EL (cell line): ENCODE measurements at regions not wholly inside any gene's neighbourhood (a gene's known extent, or its start where the extent isn't known, plus 50 kb on each side); places are given as distances from the start of the nearest gene placed in this dataset.

Experiments
- DNase-seq: peaks from one replicate; pipeline ENCODE4 v3.0.0-alpha.2; 2016

DNA sequence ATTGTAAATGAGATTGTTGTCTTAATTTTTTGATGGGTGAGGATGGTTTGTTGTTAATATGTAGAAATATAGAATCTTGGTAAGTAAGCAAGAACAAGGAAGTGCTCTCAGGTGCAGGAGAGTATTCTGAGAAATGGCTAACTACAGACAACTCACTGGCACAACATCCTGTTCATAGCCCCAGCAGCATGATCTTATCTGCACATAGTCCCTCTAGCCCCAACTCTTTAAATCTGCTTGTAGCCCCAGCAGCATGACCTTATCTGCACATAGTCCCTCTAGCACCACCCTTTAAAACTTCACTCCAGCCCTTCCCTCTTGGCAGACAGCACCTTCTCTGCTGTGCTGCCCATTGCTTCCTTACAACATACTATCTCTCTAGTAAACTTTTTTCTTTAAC, 1957.1 kb upstream of the ADGRL3 start:
- no peak for DNase-seq

DNA sequence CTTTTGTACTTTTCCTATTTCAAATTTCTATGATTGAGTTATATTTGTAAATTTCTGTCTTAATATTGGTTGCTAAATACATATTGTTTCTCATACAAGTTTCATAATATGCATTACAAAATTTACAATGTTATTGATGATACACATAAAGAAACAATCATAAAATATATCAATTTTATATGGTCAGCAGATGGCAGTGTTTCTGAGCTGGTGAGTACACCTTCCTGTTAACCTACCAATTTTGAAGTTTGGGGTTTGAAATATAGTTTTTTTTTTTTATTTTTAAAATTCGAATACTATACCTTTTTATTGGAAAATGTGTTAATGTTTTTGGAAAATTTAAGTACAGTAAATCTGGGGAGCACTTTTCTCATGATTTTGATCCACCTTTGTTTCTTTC, 1953.1 kb upstream of the ADGRL3 start:
- no peak for DNase-seq

DNA sequence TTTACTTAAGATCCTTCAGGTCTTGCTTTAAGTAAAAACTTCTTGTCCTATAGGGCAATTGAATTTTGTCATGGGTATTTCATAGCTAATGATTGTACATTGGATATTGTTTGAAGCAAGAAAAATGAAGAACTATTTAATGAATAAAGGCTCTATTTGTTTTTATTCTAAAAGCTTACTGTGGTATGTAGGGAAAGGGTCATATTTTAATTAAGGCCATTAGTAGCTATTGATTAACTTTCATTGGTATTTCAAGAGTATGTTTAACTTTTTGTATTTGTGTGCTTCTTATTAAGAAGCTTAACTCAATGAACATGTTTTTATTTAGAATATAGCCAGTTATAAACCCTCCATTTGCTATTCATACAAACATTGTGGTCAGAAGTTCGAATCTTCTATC, 1951.8 kb upstream of the ADGRL3 start:
- DNase-seq = no peak

DNA sequence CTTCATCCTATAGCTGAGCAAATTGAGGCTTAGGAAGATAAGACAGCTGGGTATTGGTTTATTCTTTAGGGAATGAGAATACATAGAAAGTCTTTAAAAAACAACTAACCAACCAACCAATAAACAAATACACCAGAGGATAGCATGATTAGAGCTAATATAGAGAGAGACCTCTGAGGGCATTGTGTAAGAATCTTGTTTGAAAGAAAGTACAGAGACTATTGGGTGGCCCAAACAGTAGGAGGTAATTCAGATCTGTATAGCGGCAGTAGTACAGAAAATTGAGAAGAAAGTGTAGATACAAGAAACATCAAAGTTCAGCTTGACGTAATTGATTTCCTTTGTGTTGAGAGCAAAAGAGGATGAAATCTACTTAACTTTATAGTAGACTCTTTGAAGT, 1951.0 kb upstream of the ADGRL3 start:
- DNase-seq = no peak

DNA sequence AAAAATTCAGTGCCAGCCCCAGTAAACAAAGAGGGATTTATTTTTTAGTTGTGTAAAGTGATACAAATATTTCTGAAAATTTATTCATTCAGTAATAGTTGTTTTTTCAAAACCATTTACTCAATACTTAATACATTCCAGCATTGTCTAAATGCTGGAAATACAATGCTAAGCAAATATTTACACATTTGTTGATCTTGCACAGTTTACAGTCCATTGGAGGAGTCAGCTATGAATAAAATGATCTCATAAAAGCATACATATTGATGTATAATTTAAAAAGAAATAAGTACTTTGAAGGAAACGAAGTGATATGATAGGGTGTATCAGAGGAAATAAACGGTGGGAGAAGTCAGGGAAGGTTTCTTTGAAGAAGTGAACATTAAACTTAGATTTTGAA, 1942.1 kb upstream of the ADGRL3 start:
- DNase-seq = no peak

DNA sequence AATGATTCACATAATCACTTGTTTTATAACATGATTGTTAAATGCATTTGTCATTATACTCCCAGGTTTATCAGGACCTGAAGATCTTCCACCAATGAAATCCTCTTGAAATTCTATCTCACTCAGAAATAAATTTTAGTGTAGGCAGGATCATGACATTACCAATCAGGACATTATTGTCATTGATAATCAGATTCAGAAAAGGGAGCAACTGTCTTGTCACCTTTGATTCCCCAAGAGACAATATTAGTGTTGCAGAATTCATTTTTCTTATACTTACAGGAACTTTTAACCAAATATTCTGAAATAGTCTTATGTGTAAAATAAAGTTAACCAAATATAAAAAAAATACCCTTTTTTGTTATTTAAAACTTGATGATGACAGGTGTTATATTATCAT, 1892.5 kb upstream of the ADGRL3 start:
- DNase-seq = no peak

DNA sequence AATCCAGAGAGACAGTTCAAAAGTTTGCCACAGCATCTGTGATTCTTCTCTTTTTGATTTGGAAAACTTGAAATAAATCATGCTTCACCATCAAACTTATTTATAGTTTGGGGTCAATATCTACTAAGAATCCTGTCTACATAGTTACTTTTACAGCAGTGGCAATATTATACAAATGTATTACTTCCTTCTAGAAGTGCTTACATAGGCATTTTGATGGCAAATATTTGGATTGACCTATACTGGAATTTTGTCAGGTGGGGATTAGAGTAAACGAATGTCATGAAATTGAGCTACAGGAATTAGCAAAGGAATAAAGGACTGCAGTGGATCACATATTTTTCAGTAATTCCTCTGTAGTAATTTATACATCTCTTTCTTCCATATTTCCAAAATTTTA, 1885.5 kb upstream of the ADGRL3 start:
- no peak for DNase-seq

DNA sequence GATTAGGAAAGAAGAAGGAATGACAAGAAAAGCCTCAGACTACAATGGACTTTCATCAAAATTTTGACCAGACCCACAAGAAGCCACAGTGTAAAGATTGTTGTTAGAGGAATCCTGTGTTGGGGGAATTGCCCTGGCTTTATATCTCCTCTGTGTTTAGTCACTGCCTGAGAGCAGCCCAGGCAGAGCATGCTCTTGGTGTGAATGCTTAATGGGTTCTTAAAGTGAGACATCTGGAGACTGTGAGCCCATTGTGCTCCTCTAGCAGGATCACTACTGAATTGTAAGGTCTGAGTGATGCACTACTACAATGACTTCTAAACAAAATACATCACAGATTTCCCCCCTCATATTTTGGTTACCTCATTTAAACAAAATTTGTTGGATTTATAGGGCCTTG, 1860.5 kb upstream of the ADGRL3 start:
- no peak for DNase-seq

DNA sequence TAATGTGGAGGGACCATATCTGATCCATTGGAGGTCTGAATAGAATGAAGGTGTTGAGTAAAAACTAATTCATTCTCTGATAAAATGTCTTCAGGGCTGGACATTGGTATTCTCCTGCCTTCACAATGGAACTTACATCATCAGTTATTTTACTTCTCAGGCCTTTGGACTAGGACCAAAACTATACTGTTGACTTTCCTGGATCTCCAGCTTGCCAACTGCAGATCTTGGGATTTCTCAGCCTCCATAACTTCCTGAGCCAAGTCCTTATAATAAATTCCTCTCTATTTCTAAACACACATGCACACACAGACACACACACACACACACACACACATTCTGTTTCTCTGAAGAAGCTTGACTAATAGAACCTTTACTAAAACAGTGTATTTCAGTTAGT, 1858.6 kb upstream of the ADGRL3 start:
- DNase-seq = no peak

DNA sequence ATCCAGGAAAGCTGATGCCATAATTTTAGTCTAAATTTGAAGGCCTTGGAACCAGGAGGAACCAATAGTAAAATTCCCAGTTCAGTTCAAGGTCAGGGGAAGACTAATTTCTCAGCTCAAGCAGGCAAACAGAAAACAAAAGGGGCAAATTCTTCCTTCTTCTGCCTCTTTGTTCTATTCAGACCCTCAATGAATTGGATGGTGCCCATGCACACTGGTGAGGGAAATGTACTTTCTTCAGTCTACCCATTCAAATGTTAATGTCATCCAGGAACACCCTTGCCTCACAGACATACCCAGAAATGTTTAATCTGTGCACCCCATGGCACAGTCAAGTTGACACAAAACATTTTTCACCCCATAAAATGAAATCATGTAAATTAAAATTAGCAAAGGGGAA, 1851.2 kb upstream of the ADGRL3 start:
- no peak for DNase-seq

DNA sequence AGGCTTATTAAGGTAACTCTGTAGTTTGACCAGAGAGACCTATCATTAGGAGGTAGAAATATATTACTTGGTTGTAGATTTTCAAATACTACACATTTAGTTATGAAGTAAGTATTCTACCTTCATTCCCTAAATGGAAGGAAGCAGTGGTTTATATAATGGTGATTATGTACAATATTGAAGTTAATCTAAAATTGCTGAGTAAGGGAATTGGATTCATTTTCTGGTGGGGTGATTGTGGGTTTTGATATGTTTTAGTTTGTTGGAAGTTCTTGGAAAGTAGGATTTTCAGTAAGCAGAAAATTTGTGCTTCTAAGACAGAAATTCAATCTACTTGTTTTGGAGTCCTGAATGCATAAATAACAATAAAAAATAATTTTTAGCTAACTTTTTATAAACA, 1830.9 kb upstream of the ADGRL3 start:
- DNase-seq = no peak

DNA sequence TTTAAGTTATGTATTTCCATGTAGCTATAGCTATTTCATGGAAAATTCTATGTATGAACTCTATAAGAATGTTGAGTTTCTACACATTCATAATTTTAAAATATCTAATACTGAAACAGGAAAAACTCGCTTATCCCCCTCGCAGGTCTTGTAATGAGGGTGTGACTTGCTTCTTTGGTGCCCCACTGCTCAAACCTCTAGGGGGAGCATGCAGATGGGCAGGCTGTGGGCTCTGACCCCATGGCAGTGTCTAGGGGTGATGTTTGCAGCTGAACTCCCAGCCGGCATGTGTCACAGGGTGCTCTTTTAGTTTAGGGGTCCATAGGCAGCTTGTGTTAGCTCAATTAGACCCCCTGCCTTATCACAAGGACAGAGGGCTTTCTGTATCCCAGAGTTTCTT, 1825.7 kb upstream of the ADGRL3 start:
- DNase-seq = no peak

DNA sequence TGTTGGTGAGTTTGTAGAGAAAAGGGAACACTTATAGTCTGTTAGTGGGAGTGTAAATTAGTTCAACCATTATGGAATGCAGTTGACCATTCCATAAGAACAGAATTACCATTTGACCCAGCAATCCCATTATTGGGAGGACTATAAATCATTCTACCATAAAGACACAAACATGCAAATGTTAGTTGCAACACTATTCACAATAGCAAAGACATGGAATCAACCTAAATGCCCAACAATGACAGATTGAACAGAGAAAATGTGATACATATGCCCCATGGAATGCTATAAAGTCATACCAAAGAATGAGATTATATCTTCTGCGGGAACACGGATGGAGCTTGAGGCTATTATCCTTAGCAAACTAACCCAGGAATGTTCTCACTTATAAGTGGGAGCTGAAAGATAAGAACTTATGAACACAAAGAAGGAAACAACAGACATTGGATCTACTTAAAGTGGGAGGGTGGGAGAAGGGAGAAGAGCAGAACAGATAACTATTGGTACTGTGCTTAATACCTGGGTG, 1819.2 kb upstream of the ADGRL3 start:
- no peak for DNase-seq

DNA sequence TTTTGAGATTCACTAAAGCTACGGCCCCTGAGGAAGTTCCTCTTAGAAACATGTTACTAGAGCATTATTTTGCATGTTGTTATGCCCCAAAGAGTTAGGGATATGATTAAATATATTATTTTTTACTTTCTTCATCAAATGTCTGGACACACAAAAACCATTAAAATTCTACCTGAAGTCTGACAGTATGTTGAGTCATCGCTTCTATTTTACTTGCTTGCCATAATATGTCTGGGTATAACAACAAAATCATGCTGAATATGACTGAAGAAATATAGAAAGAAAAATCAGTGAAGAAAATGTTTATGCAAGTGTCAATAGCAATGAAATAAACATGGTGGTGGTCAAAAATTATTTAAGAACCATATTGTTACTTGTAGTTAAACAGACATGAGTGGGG, 1818.5 kb upstream of the ADGRL3 start:
- DNase-seq = no peak

DNA sequence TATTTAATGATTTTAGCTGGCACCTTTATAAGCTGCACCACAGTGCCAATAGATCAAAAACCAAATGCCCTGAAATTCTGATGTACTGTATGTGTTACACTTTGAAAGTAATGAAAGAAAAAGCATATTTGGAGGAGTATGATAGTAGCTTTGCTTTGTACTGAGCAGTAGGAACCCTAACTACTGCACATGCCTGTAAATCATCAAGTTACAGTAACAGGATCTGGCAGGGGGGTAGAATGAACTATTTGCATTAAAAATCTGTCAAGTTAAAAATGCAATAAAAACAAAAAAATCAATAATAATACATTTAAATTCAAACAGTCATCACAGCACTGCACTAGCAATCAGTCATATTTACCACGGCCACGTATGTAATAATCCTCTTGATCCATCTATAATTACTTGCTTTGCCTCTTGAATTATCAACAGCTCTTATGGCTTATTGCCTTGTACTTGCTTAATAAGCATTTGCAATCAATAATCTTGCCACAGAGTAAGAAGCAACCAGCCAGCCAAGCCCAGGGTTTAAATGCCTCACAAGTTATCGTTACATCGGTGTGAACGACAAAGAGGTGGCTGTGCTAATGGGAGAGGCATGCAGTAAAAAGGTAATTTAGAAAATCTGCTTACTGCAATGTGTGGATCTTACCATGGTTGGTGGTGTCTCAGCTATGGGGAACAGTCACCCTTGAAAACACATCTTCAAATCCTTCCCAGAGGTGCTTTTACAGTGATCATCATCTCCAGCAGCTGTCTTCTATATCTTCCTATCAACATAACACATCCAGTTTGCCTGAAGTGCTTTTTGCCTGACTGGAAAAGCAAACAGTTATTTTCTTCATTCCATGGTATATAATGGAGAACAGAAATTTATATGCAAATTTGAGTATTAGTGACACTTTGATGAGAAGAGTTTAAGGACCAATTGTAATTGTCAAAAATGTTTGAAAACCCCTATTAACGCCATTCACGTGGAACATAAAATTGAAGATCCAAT, 1812.1 kb upstream of the ADGRL3 start:
- DNase-seq = no peak

DNA sequence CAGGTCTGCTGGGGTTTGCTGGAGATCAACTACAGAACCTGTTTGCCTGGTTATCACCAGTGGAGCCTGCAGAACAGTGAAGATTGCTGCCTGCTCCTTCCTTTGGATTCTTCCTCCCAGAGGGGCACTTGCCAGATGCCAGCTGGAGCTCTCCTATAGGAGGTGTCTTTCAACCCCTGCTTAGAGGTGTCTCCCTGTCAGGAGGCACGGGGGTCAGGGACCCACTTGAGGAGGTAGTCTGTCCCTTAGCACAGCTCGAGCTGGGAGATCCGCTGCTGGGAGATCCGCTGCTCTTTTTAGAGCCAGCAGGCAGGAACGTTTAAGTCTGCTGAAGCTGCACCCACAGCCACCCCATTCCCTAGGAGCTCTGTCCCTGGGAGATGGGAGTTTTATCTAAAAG, 1806.3 kb upstream of the ADGRL3 start:
- DNase-seq = no peak

DNA sequence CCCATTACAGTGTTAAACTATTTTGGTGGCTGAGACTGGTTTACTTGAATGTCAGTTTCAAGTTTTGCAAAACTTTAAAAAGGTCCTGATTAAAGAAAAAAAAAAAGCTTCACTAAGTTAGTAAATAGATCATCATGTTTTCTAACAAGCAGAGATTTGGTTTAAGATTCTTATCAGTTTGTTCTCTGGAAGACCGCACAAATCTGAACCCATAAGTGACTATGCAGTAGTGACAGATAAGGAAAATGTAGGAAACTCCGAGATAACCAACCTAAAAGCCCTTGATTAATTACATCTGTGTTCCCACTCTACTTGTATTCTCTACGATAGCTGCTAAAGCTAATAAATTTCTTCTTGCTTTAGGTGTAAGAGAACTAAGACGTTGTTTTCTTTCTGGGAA, 1799.8 kb upstream of the ADGRL3 start:
- DNase-seq = no peak

DNA sequence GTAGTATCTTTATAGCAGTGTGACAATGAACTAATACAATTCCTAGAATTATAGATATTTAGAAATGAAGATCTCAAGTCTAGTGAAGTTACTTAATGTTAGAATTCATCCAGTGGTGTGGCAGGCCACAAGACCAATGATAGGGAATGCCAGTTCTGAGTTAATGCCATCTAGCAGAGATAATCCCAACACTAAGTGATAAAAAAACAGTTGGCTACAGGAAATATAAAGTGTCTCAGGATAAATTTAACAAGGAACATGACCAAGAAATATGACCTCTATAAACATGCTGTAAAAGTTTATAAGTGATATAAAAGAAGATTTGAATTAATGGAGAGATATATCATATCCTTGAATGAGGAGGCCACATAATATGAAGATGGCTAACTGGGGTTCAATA, 1790.5 kb upstream of the ADGRL3 start:
- no peak for DNase-seq

DNA sequence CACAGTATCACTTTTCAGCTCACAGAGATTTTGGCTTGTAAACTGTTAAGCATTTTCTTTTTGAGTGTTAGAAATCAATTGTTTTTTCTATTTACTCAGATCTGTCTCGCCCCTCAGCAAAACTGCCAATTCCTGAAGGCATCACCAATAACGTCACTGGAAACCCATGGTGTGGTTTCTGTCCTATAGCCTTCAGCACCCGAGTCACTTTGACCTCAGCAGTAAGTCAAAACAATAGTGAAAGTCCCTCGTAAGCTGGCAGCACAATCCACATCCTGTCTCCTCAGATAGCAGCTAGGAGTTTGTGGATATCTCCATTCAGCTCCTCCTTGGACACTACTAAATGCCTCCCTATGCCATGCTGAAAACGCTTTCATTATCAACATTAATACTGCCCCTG, 1787.4 kb upstream of the ADGRL3 start:
- no peak for DNase-seq

DNA sequence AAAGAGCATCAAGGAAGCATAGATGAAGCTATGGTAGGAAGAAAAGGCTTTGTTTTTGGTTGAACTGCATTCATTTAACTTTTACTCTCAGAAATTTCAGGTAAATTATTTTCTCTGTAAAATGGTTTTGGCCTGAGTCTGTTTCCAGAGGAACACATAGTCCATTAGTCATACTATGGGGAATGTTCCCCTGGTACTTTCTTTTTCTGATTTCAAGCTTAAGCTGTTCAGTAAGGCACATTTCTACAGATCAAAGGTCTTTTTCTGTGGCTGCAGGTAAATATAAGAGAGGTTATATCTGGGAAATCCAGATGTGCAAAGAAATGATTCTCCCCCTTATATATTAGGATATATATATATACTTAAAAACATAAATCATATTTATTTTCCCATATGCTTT, 1744.4 kb upstream of the ADGRL3 start:
- DNase-seq = no peak

DNA sequence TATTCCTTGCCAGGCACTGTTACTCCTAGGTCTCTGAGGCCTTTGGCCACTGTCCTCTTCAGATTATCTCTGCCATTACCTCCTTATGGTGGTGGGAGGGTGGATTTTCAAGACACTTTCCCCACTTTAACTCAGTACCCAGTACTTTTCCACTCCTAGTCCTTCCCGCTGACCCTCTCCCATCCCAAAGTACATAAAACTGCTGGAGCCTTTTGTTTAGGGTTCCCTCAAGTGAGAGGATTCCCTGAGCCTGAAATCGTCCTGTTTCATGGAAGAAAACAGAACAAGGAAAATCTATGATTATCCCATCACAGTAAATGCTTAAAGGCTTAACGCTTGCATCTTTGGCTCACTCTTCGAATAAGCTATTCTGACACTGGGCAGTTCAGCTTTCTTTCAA, 1742.5 kb upstream of the ADGRL3 start:
- DNase-seq = no peak

DNA sequence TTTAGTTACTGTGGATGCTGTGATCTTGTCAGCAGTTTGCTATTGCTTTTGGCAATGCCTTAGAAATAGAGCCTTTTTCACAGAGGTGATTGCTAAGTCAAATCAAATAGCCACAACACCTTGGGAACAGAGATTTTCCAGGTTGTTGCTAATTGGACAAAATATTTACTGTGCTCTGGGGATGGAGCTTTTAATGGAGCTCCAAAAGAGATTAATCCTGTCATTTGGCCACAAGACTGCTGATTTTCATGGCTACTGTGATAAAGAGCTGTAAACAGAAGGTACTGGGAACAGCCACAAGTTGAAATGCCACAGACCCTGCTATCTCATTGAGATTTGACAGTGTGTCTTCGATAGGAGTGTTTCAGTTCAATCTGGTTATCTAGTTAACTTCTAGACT, 1715.2 kb upstream of the ADGRL3 start:
- no peak for DNase-seq

DNA sequence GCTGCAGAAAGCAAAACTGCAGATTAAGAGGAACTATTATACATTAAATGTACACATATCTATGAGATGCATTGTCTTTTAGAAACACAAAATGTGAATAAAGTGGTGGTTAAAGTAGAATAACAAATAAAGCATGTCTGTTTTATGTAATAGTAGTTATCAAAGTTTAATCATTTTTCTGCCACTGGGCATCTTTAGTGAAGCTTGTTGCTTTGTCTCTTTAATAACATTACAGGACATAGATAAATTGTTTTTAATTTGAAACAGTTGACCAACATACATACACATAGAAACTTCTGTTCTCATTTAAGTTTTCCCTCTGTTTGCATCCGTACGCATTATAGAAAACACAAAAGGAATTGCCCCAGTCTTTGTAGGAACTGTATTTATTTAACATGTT, 1700.0 kb upstream of the ADGRL3 start:
- no peak for DNase-seq

DNA sequence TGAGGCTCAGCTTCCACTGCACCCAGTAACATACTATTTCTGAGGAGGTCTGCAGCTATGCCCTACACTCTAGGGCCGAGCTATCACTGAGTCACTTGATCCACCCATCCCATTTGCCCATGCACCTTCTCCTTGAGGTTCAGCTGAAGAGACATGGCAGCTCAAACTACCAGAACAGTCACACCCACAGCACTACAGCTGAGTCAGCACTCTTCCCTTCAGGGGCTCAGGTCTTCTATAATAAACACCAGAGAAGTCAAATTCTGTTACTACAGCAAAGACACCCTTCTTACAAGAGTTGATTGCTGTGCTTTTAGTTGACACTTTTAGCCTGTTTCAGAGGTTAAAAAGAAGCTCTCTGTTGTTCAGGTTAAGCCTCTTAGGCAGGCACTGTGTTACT, 1696.4 kb upstream of the ADGRL3 start:
- DNase-seq = no peak

DNA sequence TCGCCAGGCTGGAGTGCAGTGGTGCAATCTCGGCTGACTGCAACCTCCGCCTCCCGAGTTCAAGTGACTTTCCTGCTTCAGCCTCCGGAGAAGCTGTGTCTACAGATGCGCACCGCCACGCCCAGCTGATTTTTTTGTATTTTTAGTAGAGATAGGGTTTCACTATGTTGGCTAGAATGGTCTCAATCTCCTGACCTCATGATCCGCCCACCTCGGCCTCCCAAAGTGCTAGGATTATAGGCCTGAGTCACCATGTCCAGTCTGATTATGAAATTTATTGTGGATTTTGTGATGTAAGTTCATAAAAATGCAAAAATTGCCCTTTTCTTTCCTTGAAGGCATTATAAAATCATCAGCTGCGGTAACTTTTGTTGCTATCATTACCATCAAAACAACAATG, 1688.3 kb upstream of the ADGRL3 start:
- peak; percentile 18 for DNase-seq
